SJSA1 (cell line): ENCODE measurements at regions not wholly inside any gene's neighbourhood (a gene's known extent, or its start where the extent isn't known, plus 50 kb on each side); places are given as distances from the start of the nearest gene placed in this dataset.

Experiments used
- DNase-seq, 2 experiments: peaks; one replicate each; pipeline ENCODE4 v3.0.0-alpha.2; 2015 to 2020; ENCODE audit warnings: low spot score in 2 of 2, low read depth in 1 of 2
- H3K27ac ChIP-seq: fragments of 250-450 bp; sonication (Bioruptor Pico); 2 replicates; pipeline ENCODE4 v1.5.1; 2020; ENCODE audit warnings: mild to moderate bottlenecking, moderate library complexity
- H3K27me3 ChIP-seq: fragments of 250-450 bp; sonication (Bioruptor Pico); replicated peaks from 2 replicates; pipeline ENCODE4 v1.5.1; 2020; ENCODE audit warnings: mild to moderate bottlenecking, moderate library complexity
- H3K36me3 ChIP-seq: fragments of 250-450 bp; sonication (Bioruptor Pico); 2 replicates; pipeline ENCODE4 v1.5.1; 2020; ENCODE audit warnings: mild to moderate bottlenecking
- H3K4me1 ChIP-seq: fragments of 250-450 bp; sonication (Bioruptor Pico); replicated peaks from 2 replicates; pipeline ENCODE4 v1.6.1; 2021; ENCODE audit warnings: mild to moderate bottlenecking
- H3K4me3 ChIP-seq: fragments of 250-450 bp; sonication (Bioruptor Pico); 2 replicates; pipeline ENCODE4 v1.5.1; 2020; ENCODE audit warnings: mild to moderate bottlenecking
- H3K9me3 ChIP-seq: fragments of 250-450 bp; sonication (Bioruptor Pico); replicated peaks from 2 replicates; pipeline ENCODE4 v1.5.1; 2020; ENCODE audit warnings: mild to moderate bottlenecking

DNA sequence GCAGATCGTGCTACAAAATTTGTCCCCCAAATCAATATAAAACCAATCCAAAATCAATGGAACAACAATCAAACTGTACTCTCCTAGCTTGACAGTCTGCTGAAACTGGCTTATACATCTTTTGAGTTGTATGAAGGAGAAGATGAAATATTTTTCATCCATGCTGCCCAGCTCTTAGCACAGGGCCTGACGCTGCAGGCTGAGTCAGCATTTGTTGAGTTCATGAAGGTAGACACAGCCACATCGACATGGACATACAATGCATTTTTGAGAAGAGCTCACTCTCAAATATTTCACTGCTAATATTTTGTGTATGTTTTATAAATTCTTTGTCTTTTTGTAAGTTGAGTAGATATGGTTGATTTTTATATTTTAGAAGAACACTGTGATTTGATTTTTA lies 327.3 kb downstream of the OTOL1 start:
- Histone ChIP-seq H3K36me3 (no peaks in the 10 kb centered on the region), H3K27ac (no peak overlapping the region), H3K27me3 (no peaks in the 10 kb centered on the region), H3K4me3 (no peak overlapping the region), H3K4me1 (no peaks in the 10 kb centered on the region), H3K9me3 (no peaks in the 10 kb centered on the region)
- DNase-seq = no peak

DNA sequence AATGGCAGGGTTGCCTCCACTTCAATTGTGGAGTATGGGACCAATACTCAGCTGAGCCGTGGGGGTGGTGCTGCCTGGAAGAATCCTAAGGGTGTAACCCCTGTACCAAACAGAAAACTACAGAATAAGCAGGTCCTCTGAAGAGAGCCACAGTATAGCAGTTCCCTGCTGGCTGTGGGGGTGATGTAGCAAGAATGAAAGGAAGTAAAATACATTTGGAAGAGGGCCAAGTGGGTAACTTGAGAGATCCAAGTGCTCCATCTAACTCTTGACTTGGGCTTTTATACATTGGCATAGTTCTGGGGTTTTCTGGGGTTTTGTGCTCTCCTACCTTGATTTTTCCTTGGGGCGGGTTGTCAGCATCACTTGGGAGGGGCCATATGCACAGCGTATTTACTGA lies 341.4 kb downstream of the OTOL1 start:
- Histone ChIP-seq H3K4me3 (no peak overlapping the region), H3K4me1 (no peaks in the 10 kb centered on the region), H3K27ac (no peak overlapping the region), H3K27me3 (no peaks in the 10 kb centered on the region), H3K36me3 (no peaks in the 10 kb centered on the region), H3K9me3 (no peaks in the 10 kb centered on the region)
- no peak for DNase-seq

DNA sequence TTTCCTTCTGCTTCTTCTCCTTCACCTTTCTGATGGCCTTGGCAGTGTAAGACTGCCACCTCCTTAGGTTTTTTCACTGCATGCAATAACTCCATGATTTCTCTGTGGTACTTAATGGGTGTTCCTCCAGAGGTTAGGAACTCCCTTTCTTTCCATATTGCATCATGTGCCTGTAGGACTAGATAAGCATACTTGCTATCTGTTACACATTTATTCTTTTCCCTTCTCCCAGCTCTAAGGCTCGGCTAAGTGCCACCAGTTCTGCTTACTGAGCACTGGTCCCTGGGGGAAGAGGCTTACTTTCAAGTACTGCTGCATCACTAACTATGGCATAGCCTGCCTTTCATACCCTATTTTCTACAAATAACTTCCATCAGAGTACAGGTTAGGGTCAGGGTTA lies 351.8 kb downstream of the OTOL1 start:
- Histone ChIP-seq H3K4me3 (no peak overlapping the region), H3K9me3 (no peaks in the 10 kb centered on the region), H3K27me3 (no peaks in the 10 kb centered on the region), H3K36me3 (no peaks in the 10 kb centered on the region), H3K4me1 (no peaks in the 10 kb centered on the region), H3K27ac (no peak overlapping the region)
- DNase-seq = no peak

DNA sequence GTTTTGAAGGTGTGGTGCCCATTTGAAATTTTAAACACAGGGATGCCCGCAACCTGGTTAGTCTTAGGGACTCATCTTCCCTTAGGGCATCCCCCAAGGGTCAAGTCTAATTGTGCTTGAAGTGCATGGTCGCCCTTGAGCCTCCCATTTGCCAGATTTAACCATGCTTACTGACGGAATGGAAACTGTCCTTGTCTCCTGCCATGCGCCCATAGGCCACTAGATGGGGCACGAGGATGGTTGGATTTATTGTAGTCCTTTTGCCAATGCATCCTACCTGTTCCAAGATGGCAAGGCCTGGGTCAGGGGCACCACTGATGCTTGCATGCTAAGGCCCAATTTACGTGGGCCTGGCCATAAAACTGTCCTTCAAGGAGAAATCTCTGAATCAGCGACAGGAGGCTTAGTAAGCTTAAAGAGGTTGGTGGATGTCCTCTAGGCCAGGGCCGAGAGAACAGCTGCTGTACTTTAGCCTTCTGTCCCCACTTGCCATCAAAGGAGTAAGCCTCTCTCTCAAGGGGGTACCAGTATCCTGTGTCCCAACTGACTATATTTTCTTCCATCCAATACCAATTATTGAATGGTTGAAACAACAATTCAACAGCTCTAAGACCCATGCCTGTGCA lies 355.4 kb downstream of the OTOL1 start:
- Histone ChIP-seq H3K27ac (no peak overlapping the region), H3K36me3 (no peaks in the 10 kb centered on the region), H3K27me3 (no peaks in the 10 kb centered on the region), H3K9me3 (peaks cover 2% of the 10 kb centered on the region; the same call in 1 of the 2 replicates), H3K4me1 (no peaks in the 10 kb centered on the region), H3K4me3 (no peak overlapping the region)
- no peak for DNase-seq

DNA sequence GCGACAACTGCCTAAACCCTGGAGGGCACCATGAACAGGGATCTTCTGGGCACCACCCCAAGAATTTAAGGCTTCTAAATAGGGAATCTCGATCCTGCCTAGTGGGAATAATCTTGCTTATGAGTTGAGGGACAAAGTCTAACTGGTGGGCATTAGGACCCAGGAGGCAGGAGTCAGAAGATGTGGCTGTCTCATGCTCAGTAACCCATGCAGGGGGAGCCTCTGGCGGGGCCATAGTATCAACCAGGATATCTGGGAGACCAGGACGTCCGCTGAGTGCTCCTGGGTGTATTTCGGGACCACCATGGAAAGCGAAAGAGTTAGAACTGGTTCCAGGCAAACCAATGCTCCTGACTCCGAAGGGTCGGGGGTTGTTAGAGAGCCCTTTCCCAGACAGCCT lies 356.1 kb downstream of the OTOL1 start:
- H3K9me3 ChIP-seq = peaks cover 2% of the 10 kb centered on the region; the same call in 1 of the 2 replicates
- DNase-seq = no peak

DNA sequence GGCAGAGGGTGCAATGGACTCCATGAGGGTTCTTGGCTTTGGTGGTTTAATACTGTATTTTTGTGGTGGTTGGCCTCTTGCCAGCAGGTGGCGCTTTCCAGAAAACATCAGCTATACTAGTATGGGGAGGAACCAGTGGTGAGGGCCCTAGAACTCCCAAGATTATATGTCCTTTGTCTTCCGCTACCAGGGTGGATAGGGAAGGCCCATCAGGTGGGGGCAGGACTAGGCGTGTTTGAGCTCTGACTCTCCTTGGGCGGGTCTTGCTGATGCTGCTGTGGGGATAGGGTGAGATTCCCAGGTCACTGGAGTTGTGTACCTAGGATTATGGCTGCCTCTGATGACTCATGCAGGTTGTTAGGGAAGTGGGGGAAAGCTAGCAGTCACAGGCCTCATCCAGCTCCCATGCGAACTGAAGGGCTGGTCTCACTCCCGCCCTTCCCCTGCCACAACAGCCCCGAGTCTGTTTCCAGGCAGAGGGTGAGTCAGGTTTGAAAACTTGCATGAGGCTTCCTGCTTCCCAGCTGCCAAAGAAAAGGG lies 357.7 kb downstream of the OTOL1 start:
- DNase-seq = no peak
- H3K27me3 ChIP-seq = no peaks in the 10 kb centered on the region
- peaks cover 2% of the 10 kb centered on the region; the same call in 1 of the 2 replicates for H3K9me3 ChIP-seq
- H3K4me3 ChIP-seq = no peak overlapping the region
- no peak overlapping the region for H3K27ac ChIP-seq
- H3K36me3 ChIP-seq = no peaks in the 10 kb centered on the region
- H3K4me1 ChIP-seq = no peaks in the 10 kb centered on the region

More for the DNA sequence above, 356.1 kb downstream of the OTOL1 start:
- H3K27ac ChIP-seq = no peak overlapping the region
- no peaks in the 10 kb centered on the region for H3K4me1 ChIP-seq
- H3K36me3 ChIP-seq = no peaks in the 10 kb centered on the region
- H3K4me3 ChIP-seq = no peak overlapping the region
- H3K27me3 ChIP-seq = no peaks in the 10 kb centered on the region

DNA sequence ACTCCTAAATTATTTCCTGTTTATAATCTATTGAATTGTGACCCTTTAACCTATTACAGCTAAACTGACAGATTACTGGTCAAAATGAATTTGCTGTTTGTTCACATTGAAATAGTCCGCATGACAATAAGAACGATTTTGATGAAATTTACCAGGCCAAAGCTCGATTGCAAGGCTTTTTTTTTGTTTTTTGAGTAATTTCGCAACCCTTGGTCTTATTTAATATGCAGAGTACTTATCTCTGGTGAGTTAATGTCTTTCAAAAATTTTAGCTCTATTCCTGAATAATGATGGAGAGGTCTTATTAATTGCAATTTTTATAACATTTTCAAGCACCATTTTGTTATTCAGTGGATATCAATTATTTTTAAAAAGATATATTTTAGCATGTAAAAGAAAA lies 362.4 kb downstream of the OTOL1 start:
- H3K9me3 ChIP-seq = peaks cover 2% of the 10 kb centered on the region; the same call in 1 of the 2 replicates
- no peaks in the 10 kb centered on the region for H3K4me1 ChIP-seq
- H3K27me3 ChIP-seq = no peaks in the 10 kb centered on the region
- H3K4me3 ChIP-seq = no peak overlapping the region
- H3K27ac ChIP-seq = no peak overlapping the region
- DNase-seq = no peak
- no peaks in the 10 kb centered on the region for H3K36me3 ChIP-seq

DNA sequence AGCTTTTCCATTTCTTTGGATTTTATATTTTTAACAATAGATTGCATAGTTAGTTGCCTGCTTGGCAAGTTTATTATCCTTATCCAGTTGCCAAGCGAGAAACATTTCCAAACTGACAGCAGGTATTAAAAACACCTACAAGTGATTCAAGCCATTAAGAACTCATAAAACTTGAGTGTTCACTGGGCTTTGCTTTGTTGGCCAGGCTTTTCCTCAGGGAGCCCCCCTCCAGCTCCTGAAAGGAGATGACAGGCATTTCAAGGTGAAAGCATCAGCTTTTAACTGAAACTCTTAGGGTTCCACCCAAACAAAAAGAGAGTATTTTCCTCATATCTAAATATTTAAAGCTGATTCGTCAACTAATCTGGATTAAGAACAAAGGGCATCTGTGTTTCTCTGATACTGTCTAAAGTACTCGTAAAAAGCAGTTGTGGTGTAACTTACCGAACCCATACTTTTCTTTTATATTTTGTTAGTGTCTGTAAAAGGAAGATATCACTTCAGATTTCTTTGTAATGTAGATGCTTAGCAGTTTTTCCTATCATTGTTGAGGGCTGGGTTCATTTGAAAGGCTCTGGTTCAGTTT lies 363.4 kb downstream of the OTOL1 start:
- no peak overlapping the region for H3K4me3 ChIP-seq
- DNase-seq = no peak
- 0 out of 2 replicates have a peak, but pooled peaks cover 2% of the 10 kb centered on the region for H3K9me3 ChIP-seq
- H3K4me1 ChIP-seq = no peaks in the 10 kb centered on the region
- no peaks in the 10 kb centered on the region for H3K36me3 ChIP-seq
- H3K27me3 ChIP-seq = no peaks in the 10 kb centered on the region
- H3K27ac ChIP-seq = no peak overlapping the region

DNA sequence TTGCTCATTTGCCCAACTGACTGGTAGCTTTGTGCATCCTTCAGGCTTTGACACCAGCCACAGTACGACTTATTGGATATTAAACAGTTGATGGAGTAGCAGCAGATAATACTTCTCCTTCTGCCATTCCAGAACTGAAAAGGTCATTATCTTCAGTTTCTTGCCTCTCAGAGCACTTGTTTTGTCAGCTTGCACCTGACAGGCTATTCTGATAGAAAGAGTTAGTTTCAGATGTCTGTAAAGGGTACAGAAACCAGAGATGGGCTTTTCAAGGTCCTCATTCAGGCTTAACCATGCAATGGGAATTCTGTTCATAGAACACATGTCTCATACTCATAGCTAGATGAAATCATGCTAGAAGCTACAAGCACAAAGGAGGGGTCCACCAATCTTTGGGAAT lies 367.2 kb downstream of the OTOL1 start:
- Histone ChIP-seq H3K27me3 (no peaks in the 10 kb centered on the region), H3K4me1 (no peaks in the 10 kb centered on the region), H3K4me3 (no peak overlapping the region), H3K9me3 (no peaks in the 10 kb centered on the region), H3K36me3 (no peaks in the 10 kb centered on the region), H3K27ac (no peak overlapping the region)
- no peak for DNase-seq

DNA sequence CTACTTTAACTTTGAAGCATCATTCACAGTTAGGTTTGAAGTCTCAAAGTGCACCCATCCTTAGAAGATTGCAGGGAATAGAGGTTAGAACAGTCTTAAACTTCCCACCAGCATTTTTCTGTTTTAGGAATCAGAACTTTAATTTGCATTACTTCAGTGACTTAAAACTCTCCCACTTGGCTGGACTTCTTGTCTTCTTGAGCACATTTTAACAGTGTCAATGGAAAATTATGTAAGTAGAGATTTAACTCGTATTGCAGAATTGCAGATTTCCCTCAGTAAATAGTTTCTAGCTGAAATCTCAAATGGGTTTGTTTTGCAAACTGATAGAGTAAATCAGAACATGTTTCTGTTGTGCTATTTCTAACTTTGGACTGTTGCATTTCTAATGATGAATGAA lies 369.6 kb downstream of the OTOL1 start:
- H3K36me3 ChIP-seq = no peaks in the 10 kb centered on the region
- no peak overlapping the region for H3K4me3 ChIP-seq
- H3K27ac ChIP-seq = no peak overlapping the region
- DNase-seq = no peak
- H3K27me3 ChIP-seq = no peaks in the 10 kb centered on the region
- no peaks in the 10 kb centered on the region for H3K4me1 ChIP-seq
- no peaks in the 10 kb centered on the region for H3K9me3 ChIP-seq

DNA sequence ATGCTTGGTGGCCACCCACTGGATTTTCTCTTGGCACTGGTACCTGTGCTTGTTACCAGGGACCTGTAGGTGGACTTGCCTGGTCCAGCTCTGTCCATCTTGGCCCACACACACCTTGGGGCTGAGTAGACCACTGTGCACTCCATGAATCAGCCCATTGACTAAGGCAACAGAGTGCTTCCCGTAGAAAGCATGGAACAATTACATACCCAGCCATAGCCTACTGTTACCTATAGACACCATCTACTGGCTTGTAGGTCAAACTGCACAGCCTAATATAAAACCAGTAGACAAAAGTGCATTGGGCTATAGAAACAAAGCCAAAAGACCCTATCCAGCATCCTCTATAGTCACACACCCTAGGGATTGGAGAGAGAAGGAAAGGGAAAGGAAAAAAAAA lies 378.9 kb downstream of the OTOL1 start:
- no peaks in the 10 kb centered on the region; the same call in 1 of the 2 replicates for H3K9me3 ChIP-seq
- no peaks in the 10 kb centered on the region for H3K36me3 ChIP-seq
- H3K27me3 ChIP-seq = no peaks in the 10 kb centered on the region
- H3K27ac ChIP-seq = no peak overlapping the region
- H3K4me1 ChIP-seq = no peaks in the 10 kb centered on the region
- no peak overlapping the region for H3K4me3 ChIP-seq
- DNase-seq = no peak

DNA sequence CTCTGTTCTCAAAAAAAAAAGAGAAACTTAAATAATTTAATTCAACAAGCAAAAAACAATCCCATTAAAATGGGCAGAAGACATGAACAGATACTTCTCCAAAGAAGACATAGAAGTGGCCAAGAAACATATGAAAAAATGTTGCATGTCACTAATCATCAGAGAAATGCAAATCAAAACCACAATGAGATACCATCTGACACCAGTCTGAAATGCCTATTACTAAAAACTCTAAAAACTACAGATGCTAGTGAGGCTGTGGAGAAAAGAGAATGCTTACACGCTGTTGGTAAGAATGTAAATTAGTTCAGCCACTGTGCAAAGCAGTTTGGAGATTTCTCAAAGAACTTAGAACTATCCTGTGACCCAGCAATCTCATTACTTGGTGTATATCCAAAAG lies 382.9 kb downstream of the OTOL1 start:
- no peaks in the 10 kb centered on the region for H3K36me3 ChIP-seq
- peaks cover 2% of the 10 kb centered on the region for H3K9me3 ChIP-seq
- no peaks in the 10 kb centered on the region for H3K27me3 ChIP-seq
- no peak overlapping the region for H3K27ac ChIP-seq
- H3K4me1 ChIP-seq = no peaks in the 10 kb centered on the region
- DNase-seq = no peak
- H3K4me3 ChIP-seq = no peak overlapping the region

DNA sequence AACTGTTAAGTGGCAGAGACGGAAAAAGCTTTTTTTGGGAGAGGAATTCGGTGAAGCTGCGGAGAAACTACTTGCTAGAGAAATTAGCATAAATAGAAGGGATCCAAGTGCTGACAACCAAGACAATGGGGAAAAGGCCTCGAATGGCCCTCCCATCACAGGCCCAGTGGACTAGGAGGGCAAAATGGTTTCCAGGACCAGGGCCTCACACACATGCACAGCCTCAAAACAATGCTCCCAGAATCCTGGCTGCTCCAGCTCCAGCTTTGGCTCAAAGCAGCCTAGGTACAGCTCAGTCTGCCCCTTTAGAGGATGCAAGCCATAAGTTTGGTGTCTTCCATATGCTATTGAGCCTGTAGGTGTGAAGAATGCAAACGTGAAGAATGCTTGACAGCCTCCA lies 388.2 kb downstream of the OTOL1 start:
- Histone ChIP-seq H3K36me3 (no peaks in the 10 kb centered on the region), H3K4me3 (no peak overlapping the region), H3K27ac (no peak overlapping the region), H3K9me3 (peaks cover 2% of the 10 kb centered on the region; the same call in 1 of the 2 replicates), H3K27me3 (no peaks in the 10 kb centered on the region), H3K4me1 (no peaks in the 10 kb centered on the region)
- no peak for DNase-seq

DNA sequence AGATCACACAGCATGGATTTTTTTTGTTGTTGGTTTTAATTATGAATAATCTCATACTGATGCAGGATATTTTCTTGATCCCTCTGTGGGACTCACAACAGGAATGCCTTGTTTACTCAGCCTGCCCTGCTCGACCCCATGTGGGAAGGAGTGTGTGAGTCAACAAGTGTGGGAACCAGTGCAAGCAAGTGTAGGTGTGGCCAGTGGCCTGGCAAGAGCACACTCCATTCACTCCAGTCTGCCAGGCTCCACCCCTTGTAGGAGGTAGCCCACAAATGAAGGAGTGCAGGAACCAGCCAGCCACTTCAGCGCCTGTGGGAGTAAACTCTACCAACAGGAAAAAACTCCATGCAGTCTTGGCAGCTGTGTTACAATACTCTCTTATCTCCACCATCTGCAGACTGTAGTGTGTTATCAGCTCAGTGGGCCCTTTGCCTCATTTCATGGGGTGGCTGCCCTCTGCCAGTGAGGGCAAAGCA lies 393.6 kb downstream of the OTOL1 start:
- Histone ChIP-seq H3K36me3 (no peaks in the 10 kb centered on the region), H3K27me3 (no peaks in the 10 kb centered on the region), H3K4me1 (no peaks in the 10 kb centered on the region), H3K27ac (no peak overlapping the region), H3K4me3 (no peak overlapping the region), H3K9me3 (no peaks in the 10 kb centered on the region)
- DNase-seq = no peak
